ENCODE measurements at regions not wholly inside any gene's neighbourhood (a gene's known extent, or its start where the extent isn't known, plus 50 kb on each side); places are given as distances from the start of the nearest gene placed in this dataset.
A peak's percentile ranks its signal among the peaks of the same experiment; 100 is the strongest.

DNA sequence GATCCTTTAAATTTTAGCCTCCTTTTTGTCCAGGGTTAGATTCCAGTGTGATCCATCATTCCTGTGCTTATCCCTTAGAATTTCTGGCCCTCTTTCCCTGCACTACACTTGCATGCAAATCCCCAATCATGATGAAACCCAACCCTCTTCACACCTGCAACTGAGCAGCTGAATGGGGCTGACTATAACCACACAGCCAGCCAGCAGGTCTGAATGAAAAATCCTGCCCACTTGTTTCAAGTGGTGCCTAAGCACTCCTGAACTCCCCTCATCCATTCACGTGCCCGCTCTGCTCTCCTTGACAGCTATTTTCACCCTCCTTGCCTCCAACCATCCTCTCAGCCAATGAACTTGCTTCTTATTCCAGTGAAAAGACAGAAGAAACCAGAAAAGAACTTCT lies 80.5 kb upstream of the AFF3 start:
- DNase-seq (ENCODE audit: low read depth) = no peak

DNA sequence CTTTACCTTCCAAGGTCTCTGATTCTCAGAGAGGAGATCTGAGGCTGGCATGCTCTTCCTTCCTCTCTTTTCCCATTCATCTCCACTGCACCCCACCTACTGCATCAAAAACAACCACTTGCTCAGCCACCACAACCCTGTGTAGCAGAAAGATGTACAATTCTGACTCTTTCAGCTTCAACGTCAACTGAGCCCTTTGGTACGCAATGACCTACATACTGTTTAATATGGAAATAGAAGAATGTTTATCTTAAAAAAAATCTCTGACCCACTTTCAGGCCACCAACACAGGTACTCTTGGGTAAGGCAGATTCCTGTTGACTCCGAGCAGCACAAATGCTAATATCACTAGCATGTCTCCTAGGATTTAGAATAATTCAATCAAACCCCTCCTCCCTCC lies 76.2 kb upstream of the AFF3 start:
- no peak for DNase-seq (ENCODE audit: low read depth)

- no peak for DNase-seq (ENCODE audit: low read depth)
Observed at GRCh38 chr2:100217323-100217722, 74.9 kb upstream of the AFF3 start.

DNA sequence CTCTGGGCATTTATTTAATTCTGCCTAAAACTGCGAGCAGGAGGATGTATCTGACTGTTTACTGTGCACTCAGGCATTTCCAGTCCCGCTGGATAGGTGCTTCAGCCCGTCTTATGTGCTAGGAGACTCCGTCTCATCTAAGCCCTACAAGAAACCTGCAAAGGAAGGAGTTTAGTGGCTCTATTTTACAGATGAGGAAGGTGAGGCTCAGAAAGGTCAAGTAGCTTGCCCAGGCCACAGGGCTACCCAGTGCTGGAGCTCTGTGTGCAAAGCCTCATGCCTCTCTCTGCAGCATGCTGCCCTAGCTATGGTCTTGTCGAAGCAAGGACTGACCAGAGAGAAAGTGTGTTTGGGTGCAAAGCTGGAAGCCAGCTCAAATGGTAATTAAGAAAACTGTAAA lies 73.6 kb upstream of the AFF3 start:
- no peak for DNase-seq (ENCODE audit: low read depth)

- DNase-seq (ENCODE audit: low read depth) = no peak
Observed at GRCh38 chr2:100215371-100215770, 73.0 kb upstream of the AFF3 start.

GRCh38 chr2:100214265-100214971 lies 72.0 kb upstream of the AFF3 start:
- DNase-seq (ENCODE audit: low read depth) = no peak

GRCh38 chr2:100213595-100213994 lies 71.2 kb upstream of the AFF3 start:
- no peak for DNase-seq (ENCODE audit: low read depth)

DNA sequence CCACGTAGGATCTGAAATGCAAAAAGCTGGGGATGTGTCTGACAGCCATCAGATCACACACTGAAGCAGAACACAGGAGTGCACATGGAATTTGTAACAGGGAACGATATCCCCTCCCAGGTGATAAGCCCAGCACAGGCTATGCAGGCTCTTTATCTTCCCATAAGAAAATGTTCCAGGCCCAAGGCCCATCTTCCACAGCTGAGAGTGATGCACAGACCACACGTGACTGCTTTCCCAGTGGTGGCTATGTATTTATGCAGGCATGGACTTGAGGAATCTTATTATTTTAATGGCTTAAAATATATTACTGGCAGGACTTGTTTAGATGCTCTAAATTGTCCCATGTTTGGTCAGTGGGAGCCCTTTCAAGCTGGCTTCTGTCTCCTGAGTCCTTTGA lies 70.5 kb upstream of the AFF3 start:
- no peak for DNase-seq (ENCODE audit: low read depth)

- DNase-seq (ENCODE audit: low read depth) = no peak
Observed at GRCh38 chr2:100211521-100211920, 69.1 kb upstream of the AFF3 start.

GRCh38 chr2:100208141-100208770 lies 65.9 kb upstream of the AFF3 start:
- peak; percentile 30 for DNase-seq (ENCODE audit: low read depth)

DNA sequence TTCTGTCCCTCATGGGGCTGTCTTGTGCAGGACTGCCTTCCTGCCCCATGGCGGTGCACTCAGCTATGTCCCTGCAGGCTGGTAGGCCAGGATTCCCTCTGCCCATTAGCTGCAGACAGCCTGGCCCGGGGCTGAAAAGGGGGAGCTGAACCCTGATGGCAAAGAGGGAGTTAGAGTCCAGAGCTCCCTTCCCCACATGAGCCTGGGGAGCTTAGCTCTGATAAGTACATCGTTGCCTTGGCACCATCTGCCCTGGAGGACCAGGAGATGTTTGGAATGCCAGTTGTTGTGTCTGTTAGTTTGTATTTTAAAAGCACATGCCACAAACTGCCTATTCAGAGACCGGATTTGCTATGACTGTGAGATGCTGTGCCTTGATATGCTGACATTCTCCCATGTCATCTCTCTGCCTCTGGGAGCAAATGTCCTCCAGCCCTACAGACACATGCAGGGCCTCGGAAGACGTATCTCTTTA lies 65.1 kb upstream of the AFF3 start:
- DNase-seq (ENCODE audit: low read depth) = no peak

DNA sequence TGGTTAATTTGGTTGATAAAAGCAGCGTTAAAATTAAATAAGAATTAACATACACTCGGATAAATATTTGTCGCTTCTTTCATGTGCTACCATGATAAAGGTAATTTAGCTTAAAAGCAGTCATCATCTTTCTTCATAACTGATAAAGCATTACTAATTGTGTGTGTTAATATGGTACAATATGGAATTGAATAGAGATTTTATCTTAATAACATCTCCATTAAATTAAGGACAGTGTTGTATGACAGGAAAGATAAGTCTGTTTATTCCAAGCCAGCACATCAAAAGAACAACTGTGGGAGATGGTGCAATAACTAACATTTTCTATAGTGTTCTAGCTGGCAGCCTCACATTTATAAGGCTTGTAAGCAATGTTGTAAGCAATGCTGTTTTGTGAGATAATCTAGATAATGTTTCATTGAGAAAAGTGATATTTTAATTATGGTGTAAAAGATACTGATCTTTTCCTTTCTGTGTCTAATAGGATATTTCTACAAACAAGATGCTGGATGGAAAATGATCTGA lies 64.4 kb upstream of the AFF3 start:
- no peak for DNase-seq (ENCODE audit: low read depth)

GRCh38 chr2:100205174-100205573 lies 62.8 kb upstream of the AFF3 start:
- no peak for DNase-seq (ENCODE audit: low read depth)

GRCh38 chr2:100202567-100202966 lies 60.2 kb upstream of the AFF3 start:
- no peak for DNase-seq (ENCODE audit: low read depth)

GRCh38 chr2:100200985-100201384 lies 58.6 kb upstream of the AFF3 start:
- no peak for DNase-seq (ENCODE audit: low read depth)

DNA sequence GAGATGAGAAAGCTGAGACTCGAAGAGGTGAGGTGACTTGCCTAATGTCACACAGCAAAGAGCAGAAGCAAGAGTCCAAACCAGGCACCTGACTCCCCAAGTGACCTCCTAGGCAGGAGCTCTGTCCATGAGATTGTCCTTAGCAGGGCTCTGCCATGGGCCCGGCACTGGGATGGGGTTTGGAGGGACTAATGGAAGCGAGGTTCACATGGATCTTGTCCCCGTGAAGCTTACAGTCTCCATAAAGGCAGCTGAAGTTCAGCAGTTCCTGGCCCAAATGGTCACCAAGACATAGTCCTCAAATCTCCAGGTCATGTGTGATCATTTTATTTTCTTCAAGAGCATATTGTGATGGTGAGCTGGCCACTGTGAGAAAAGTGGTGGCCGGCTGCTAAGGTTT lies 57.0 kb upstream of the AFF3 start:
- DNase-seq (ENCODE audit: low read depth) = no peak

GRCh38 chr2:100198461-100199230 lies 56.3 kb upstream of the AFF3 start:
- DNase-seq (ENCODE audit: low read depth) = no peak

DNA sequence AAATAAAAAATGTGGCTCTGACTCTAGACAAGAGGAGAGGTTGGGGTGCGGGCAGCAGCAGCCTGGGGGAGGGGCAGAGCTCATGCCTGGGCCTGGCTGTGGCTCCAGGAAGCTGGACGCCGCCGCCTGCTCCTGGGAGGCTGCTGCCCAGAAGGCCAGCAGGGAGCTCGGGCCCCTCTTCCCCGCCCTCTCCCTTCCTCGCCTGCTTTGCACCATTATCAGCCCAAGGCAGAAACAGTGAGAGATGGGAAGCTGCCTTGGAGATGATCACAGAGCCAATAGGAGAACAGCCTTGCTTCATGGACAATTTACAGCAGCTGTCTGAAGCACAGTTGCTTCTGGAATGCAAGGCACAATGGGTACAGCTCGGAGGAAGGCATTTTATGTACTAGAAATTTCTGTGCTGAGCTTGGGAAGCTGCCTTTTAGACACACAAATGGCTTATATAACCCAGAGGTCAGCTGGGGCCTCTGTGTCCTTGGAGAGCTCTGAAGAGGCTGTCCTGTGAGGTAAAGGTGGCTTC lies 55.3 kb upstream of the AFF3 start:
- DNase-seq (ENCODE audit: low read depth) = peak; percentile 57

GRCh38 chr2:100196786-100197494 lies 54.5 kb upstream of the AFF3 start:
- no peak for DNase-seq (ENCODE audit: low read depth)

GRCh38 chr2:100195942-100196341 lies 53.6 kb upstream of the AFF3 start:
- no peak for DNase-seq (ENCODE audit: low read depth)

DNA sequence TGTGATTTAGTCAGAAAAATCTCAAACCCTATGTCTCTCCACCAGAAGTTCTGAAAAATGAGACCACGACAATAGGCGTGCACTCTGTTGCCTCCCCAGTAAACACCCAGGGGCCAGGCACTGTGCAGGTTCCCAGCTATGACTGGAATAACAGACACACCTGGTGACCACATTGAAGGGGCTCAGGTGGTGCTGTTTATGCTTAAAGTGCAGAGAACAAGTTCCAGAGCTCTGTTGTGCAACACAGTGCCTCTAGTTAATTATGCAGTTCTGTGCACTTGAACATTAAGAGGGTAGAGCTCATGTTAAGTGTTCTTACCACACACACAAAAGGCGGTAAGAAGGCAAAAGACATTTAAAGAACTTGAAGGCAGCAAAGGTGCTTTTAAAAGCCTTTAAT lies 52.6 kb upstream of the AFF3 start:
- no peak for DNase-seq (ENCODE audit: low read depth)

GRCh38 chr2:100193291-100193710 lies 50.9 kb upstream of the AFF3 start:
- peak; percentile 26 for DNase-seq (ENCODE audit: low read depth)

Measured in RPMI7951 (cell line).